DND-41 (cell line): ENCODE measurements at regions not wholly inside any gene's neighbourhood (a gene's known extent, or its start where the extent isn't known, plus 50 kb on each side); places are given as distances from the start of the nearest gene placed in this dataset.

Source experiments
- ATAC-seq: fragments of 200-7000 bp; cut with Tn5 transposase; 3 replicates; pipeline ENCODE4 v1.9.1; 2021; ENCODE audit warnings: low read depth; ENCODE audit not compliant: insufficient read depth
- DNase-seq: peaks from one replicate; pipeline ENCODE4 v3.0.0-alpha.2; 2020
- H2AFZ ChIP-seq: 2 replicates; pipeline ENCODE4 v1.6.0; 2012; ENCODE audit warnings: low read depth, low read length
- H3K27ac ChIP-seq: 2 replicates; pipeline ENCODE4 v1.5.1; 2012; ENCODE audit warnings: low read length, inconsistent platforms
- H3K27me3 ChIP-seq: fragments of 200-600 bp; sonication (generic); 2 replicates; pipeline ENCODE4 v1.6.0; 2012; ENCODE audit warnings: low read length, mild to moderate bottlenecking, inconsistent platforms; ENCODE audit not compliant: insufficient read depth, poor library complexity
- H3K36me3 ChIP-seq: 2 replicates; pipeline ENCODE4 v1.5.1; 2012; ENCODE audit warnings: low read length, inconsistent platforms; ENCODE audit not compliant: insufficient read depth
- H3K4me1 ChIP-seq: 2 replicates; pipeline ENCODE4 v1.5.1; 2012; ENCODE audit warnings: mild to moderate bottlenecking, low read length; ENCODE audit not compliant: insufficient read depth
- H3K4me2 ChIP-seq: 2 replicates; pipeline ENCODE4 v1.6.0; 2012; ENCODE audit warnings: mild to moderate bottlenecking, moderate library complexity, low read length, inconsistent platforms; ENCODE audit not compliant: insufficient read depth
- H3K4me3 ChIP-seq, 2 experiments: fragments of 200-600 bp in 1 of 2; shearing (Covaris generic) in 1 of 2; 2 replicates each; pipeline ENCODE4 v1.5.1; 2012 to 2016; ENCODE audit warnings: inconsistent platforms in 2 of 2, low read length in 2 of 2, mild to moderate bottlenecking in 2 of 2, low read depth in 1 of 2, moderate library complexity in 1 of 2
- H3K79me2 ChIP-seq: 2 replicates; pipeline ENCODE4 v1.6.0; 2012; ENCODE audit warnings: low read length, inconsistent platforms; ENCODE audit not compliant: insufficient read depth
- H3K9ac ChIP-seq: 2 replicates; pipeline ENCODE4 v1.6.0; 2012; ENCODE audit warnings: low read depth, mild to moderate bottlenecking, inconsistent platforms, low read length, moderate library complexity
- H3K9me3 ChIP-seq: 2 replicates; pipeline ENCODE4 v1.5.1; 2012; ENCODE audit warnings: low read length, moderate library complexity, mild to moderate bottlenecking, inconsistent platforms; ENCODE audit not compliant: insufficient read depth, severe bottlenecking
- H4K20me1 ChIP-seq: 2 replicates; pipeline ENCODE4 v1.6.0; 2012; ENCODE audit warnings: low read length; ENCODE audit not compliant: insufficient read depth
- EZH2 ChIP-seq: IDR thresholded peaks from 3 replicates; pipeline ENCODE4 v1.6.1; 2012; ENCODE audit warnings: borderline replicate concordance, low read depth, mild to moderate bottlenecking, moderate library complexity, low read length, inconsistent platforms; ENCODE audit not compliant: severe bottlenecking
- TF ChIP-seq, protein P1 (sequence below): IDR thresholded peaks from 2 replicates; pipeline ENCODE4 v1.5.1; 2012; ENCODE audit warnings: borderline replicate concordance, low read length, moderate library complexity, mild to moderate bottlenecking; ENCODE audit not compliant: poor library complexity, severe bottlenecking; ENCODE audit errors: extremely low read depth

DNA sequence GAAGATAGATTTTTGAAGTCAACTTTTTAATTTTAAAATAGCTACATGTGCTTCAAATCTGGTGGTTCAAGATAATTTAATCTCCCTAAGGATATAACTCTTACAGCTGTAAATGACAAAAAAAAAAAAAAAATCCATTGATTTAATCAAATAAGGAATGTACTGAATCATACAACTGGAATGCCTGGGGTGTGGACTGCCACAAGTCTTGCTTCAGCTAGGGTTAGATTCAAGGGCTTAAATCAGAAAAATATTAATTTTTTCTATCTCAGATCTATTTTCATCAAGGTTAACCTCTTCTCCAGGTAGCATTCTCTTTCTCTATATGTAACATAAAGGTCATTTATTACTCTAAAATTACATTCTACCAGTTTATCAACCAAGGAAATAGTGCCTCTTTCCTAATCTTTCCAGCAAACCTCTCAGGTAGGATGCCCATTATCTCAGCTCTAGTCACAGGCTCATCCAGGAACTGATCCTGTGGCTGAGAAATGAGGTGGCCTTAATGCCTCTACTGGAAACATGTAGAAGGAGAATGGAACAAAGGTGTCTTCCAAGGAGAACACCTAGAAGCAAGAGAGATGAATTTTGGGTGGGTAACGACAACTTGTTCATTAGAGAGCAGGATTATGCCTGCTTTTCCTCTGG, 466.9 kb downstream of the CBLN4 start:
- Histone ChIP-seq H4K20me1 (no peaks in the 10 kb centered on the region), H3K4me1 (no peaks in the 10 kb centered on the region), H3K27ac (no peak overlapping the region), H3K9me3 (no peaks in the 10 kb centered on the region), H3K4me3 (no peak overlapping the region), H3K27me3 (no peaks in the 10 kb centered on the region), H3K36me3 (no peaks in the 10 kb centered on the region), H3K9ac (no peak overlapping the region), H3K79me2 (no peaks in the 10 kb centered on the region), H2AFZ (no peak overlapping the region), H3K4me2 (no peak overlapping the region)
- ATAC-seq (no peak), DNase-seq (no peak)
- no peak for TF ChIP-seq EZH2
- TF ChIP-seq, protein P1, sequence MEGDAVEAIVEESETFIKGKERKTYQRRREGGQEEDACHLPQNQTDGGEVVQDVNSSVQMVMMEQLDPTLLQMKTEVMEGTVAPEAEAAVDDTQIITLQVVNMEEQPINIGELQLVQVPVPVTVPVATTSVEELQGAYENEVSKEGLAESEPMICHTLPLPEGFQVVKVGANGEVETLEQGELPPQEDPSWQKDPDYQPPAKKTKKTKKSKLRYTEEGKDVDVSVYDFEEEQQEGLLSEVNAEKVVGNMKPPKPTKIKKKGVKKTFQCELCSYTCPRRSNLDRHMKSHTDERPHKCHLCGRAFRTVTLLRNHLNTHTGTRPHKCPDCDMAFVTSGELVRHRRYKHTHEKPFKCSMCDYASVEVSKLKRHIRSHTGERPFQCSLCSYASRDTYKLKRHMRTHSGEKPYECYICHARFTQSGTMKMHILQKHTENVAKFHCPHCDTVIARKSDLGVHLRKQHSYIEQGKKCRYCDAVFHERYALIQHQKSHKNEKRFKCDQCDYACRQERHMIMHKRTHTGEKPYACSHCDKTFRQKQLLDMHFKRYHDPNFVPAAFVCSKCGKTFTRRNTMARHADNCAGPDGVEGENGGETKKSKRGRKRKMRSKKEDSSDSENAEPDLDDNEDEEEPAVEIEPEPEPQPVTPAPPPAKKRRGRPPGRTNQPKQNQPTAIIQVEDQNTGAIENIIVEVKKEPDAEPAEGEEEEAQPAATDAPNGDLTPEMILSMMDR: no peak

DNA sequence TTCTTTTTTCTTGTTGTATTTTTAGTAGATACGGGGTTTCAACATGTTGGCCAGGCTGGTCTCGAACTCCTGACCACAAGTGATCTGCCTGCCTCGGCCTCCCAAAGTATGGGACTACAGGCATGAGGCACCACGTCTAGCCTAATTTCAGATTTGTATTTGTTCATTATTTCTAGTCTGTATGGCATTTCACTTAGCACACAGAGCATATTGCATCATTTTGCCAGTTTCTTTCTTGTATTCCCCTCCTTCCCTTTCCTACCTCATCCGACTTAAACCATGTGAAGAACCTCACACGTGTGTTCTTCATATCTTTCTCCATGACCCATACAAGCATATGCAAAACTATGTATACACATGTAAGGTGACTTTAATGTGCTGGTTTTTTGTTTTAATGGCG, 470.0 kb downstream of the CBLN4 start:
- Histone ChIP-seq H4K20me1 (no peaks in the 10 kb centered on the region), H3K4me1 (no peaks in the 10 kb centered on the region)
- no peak for TF ChIP-seq EZH2
- TF ChIP-seq, protein P1: no peak

DNA sequence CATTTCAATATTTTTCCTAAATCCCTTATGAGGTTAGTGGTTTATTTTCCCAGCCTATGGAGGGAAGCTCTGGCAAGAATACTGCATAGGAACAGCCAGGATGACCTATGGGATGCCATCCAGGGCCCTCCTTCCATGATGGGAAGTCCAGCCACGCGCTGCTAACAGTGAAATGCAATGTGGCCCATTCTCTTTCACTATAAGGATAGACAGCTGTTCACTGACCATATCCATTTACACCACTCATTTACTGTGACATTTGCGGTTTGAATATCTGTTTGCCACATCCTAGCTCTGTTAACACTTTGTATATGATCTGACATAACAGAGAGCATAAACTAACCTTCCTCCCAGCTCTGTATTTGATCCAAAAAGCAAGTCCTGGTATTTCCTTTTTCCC, 471.7 kb downstream of the CBLN4 start:
- Histone ChIP-seq H4K20me1 (no peaks in the 10 kb centered on the region), H3K4me3 (no peak overlapping the region), H3K4me1 (no peaks in the 10 kb centered on the region), H3K27ac (no peak overlapping the region), H3K36me3 (no peaks in the 10 kb centered on the region), H3K27me3 (no peaks in the 10 kb centered on the region), H3K9me3 (no peaks in the 10 kb centered on the region), H3K9ac (no peak overlapping the region), H3K4me2 (no peak overlapping the region), H3K79me2 (no peaks in the 10 kb centered on the region), H2AFZ (no peak overlapping the region)
- DNase-seq: no peak
- TF ChIP-seq EZH2: no peak
- TF ChIP-seq, protein P1: no peak
- no peak for ATAC-seq

More for the DNA sequence above, 470.0 kb downstream of the CBLN4 start:
- Histone ChIP-seq H3K27me3 (no peaks in the 10 kb centered on the region), H3K9ac (no peak overlapping the region), H3K79me2 (no peaks in the 10 kb centered on the region), H3K36me3 (no peaks in the 10 kb centered on the region), H3K4me3 (no peak overlapping the region), H3K9me3 (no peaks in the 10 kb centered on the region), H2AFZ (no peak overlapping the region), H3K4me2 (no peak overlapping the region), H3K27ac (no peak overlapping the region)
- DNase-seq (no peak), ATAC-seq (no peak)

DNA sequence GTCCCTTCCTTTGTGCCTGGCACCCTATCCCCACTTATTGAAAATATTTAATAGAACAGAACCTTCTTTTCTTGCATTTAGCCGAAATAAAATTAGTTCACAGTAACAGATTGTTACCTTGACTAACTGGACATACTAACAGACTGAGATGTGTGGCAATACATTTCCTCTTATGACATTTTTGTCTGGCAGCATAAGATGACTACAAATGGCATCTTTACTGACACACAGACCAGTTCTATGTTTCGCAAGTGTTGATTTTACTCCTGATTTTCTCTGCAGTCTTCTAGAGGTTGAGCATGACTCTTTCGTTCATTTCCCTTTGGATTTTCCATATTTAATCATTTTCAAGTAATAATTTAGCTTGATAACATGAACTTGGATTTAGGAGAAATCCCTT, 474.6 kb downstream of the CBLN4 start:
- no peaks in the 10 kb centered on the region for H4K20me1 ChIP-seq
- no peak for TF ChIP-seq EZH2
- H3K4me1 ChIP-seq: no peaks in the 10 kb centered on the region
- H3K9ac ChIP-seq: no peak overlapping the region
- H3K4me3 ChIP-seq: no peak overlapping the region
- H3K36me3 ChIP-seq: no peaks in the 10 kb centered on the region
- H3K79me2 ChIP-seq: no peaks in the 10 kb centered on the region
- H3K27ac ChIP-seq: no peak overlapping the region
- no peak for ATAC-seq
- H3K4me2 ChIP-seq: no peak overlapping the region
- no peaks in the 10 kb centered on the region for H3K9me3 ChIP-seq
- no peak overlapping the region for H2AFZ ChIP-seq
- H3K27me3 ChIP-seq: no peaks in the 10 kb centered on the region
- no peak for DNase-seq
